NCI-H2196 treated with DMSO at 0.1 percent for 48 hours (cell line): ENCODE measurements at regions not wholly inside any gene's neighbourhood (a gene's known extent, or its start where the extent isn't known, plus 50 kb on each side); places are given as distances from the start of the nearest gene placed in this dataset.

Source experiments
- DNase-seq: peaks from one replicate; lab custom pipeline; 2025; ENCODE audit not compliant: unreplicated experiment; lab: John Stamatoyannopoulos, UW

DNA sequence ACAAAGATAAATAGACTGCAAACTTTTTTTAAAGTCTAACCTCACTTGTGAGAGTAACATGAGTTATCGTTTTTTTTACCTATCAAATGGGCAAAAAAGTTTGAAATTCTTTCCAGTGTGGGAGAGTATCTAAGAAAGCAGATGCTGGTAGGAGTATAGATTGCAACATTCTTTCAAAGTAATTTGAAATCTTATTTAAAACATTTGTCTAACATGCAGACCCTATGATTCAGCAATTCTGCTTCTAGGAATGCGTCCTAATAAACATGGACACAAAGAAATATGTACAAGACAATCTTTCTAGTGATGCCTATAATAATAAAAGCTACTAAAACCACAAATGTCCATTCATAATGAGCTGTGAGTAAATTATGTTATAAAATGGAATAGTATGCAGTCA is 110.4 kb upstream of the TMCC3 start:
- no peak for DNase-seq

DNA sequence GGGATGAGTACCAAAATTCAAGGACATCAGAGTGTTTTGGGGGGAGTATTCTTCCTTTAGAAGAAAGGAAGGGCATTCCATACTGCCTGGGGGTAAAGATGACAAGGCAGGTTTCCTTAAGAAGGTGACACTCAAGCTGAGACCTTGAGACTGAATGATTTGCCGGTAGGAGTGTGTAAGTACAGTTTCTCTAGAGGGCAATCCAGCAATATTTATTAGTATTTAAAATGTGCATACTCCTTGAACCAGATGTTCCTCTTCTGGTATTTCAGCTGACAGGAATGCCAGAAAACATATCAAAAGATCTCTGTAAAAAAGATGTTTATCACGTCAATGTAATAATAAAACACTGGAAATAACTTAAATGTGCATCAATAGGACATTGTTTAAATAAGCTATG is 106.4 kb upstream of the TMCC3 start:
- no peak for DNase-seq

DNA sequence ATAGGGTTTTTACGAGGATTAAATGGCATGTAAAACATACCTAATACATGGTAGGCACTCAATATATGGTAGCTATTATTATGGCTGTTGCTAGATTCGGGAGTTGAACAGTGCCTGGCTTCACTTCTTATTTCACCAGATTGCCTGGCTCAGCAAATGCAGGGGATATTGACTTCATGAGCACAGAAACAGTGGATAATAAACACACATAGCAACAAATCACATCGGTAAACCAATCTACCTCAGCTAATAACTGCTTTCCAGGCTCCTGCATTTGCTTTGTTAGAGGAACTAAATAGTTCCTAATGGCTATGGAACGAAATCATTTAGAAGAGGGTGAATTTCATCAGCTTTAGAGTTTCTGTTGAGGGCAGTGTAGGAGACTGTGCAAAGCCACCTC is 105.2 kb upstream of the TMCC3 start:
- no peak for DNase-seq

DNA sequence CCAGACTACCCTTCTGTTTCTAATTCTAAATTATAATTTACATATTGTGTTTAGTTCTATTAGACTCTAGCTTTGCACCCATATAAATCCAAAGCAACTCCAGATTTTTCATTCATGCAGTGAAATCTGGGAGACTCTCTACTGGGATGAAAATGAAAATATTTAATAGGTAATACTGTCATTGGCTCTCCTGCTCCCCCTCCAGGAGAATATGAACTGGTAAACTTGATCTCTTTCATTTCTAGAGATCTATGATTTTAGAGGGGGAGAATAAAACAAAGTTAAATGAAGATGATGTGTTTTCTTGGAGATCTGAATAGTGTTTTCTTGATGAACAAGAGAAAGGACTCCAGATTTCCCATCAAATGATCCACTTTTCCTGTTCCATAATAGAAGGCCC is 104.3 kb upstream of the TMCC3 start:
- no peak for DNase-seq

DNA sequence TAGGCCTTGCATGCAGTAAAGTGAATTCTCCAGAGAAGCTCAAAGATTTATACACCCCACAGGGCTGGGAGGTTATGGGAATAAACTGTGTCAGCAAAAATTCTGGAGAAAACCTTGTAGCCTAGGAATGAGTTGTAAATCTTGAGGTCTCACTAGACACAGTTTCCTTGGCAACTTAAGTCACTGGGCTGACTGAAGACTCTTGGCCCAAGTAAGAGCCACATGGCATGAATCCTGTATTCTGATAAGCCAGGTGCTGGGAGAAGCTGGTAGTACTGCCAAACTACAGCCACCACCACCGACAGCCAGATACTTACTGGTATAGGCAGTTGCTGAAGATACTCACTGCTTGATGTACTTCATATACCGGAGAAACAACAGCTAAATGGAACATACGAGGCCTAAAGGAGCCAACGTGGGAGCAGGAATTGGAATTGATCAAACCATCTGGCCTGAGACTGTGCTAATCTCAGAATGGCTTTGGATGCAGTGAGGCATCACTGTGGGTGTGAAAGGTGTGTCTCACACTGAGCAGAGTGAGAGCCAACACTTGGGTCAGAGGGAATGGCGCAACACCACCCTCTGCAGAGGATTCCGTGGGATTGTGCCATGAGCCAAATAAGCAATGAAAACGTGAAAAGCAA is 102.8 kb upstream of the TMCC3 start:
- DNase-seq: no peak

DNA sequence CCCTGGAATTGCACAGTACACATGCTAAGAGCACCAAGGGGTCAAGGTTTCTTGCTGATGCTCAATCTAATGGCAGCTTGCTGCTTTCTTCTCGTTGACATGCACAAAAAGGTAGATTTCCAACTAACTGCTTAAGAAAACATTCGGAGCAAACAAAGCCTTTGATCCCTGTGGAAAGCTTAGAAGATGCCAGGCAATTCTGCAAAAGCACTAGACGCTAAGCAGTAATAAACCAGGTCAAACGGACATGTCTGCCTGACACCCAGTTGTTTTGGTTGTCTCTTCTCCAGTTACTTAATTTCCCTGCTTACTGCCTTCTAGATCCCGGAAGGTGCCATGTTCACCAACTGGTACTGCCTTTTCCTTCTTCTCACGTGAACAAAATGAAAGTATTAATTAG is 100.5 kb upstream of the TMCC3 start:
- no peak for DNase-seq

DNA sequence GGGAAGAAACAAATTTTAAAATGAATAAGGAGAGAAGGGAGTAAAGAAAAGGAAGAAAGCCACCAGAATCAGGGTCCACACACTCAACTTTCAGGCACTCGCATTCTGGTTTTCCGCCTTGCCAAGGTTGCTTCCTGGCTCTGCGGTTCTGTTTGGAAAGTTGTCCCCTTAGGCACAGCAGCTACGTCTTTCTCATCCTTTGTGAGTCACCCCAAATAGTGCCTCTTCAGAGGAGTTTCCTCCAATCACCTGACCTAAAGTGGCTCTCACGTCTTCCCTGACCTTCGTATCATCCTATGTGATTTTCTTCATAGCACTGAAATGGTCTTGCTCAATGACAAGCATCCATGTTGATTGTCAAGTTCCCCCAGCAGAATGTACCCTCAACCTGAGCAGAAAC is 99.5 kb upstream of the TMCC3 start:
- DNase-seq: no peak

DNA sequence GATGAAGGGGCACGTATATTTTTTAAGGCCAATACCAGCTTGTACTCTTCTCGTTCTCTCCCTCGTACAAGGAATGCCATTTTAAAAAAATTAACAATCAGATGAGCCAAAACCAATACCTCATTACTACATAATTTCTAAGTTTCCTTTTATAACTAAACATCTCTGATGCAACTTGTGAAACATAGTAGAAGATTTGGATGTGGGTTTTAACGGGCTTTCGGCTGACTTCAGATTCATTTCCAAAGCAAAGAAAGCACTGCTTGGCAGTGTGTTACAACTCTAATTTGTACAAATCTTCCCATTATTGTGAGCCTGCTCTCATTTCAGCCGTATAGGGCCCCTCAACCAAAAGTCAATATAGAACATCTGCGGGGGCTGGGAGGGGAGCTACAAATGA is 99.1 kb upstream of the TMCC3 start:
- no peak for DNase-seq

DNA sequence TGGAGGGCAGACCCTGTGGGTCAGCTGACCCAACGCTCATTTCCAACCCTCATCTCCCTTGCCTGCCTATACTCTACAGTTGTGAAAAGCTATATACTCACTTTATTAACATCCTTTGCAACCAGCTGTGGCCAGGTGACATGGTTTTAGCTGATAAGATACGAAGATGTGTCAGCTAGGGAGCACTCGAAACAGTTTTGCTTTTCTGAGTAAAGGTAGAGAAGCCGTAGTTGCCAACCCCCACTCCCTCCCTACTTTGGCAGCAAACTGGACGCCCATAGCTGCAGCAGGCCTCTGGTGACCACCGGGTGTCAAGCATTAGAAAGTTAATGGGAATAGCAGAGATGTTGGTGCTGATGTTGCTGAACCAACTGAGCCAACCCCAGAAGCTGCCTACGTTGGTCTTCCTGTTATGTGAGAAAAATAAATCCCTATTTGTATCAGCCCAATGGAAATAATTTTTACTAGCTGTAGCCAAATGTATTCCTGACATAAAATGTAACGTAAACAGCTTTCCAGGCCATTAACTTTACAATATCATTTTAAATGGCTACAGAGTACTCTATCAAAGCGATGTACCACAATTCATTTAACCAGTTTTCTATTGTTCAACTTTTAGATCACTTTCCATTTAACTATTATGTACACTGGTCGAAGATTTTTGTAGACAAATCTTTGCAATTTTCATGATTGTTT is 98.5 kb upstream of the TMCC3 start:
- no peak for DNase-seq

DNA sequence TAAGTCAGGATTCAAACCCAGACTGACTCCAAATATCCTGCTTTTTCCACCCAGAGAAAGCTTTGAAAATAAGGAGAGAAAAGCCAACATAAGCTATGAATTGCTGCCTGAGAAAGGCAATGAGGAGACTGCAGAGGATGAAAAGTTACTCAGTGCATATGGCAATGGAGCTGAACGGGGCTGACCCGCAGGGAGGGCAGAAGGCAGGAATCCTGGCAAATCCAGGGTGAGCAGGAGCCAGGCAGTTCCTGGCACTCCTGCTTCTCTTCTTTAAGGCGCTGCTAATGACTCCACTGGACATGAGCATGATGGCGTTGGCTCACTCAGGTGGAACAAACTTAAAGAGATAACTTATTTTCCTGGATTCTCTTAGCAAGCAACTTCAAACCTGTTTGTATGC is 95.2 kb upstream of the TMCC3 start:
- DNase-seq: no peak

DNA sequence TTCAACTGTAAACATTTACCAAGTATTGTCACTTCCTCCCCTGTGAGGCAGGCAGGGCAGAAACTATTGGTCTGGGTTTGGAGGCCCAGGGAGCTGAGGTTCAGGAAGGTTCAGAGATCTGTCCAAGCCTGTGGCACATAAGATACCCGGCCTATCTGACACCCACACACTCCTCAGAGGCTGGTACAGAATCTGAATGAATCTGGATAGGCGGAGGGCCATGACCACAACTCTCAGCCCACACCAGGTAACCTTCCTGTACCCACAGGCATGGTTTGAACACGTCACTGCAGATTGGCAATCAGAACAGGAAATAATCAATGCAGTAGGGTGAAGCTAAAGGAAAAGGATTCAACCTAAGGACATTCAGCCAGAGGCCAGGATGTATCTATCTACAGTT is 92.8 kb upstream of the TMCC3 start:
- DNase-seq: no peak

DNA sequence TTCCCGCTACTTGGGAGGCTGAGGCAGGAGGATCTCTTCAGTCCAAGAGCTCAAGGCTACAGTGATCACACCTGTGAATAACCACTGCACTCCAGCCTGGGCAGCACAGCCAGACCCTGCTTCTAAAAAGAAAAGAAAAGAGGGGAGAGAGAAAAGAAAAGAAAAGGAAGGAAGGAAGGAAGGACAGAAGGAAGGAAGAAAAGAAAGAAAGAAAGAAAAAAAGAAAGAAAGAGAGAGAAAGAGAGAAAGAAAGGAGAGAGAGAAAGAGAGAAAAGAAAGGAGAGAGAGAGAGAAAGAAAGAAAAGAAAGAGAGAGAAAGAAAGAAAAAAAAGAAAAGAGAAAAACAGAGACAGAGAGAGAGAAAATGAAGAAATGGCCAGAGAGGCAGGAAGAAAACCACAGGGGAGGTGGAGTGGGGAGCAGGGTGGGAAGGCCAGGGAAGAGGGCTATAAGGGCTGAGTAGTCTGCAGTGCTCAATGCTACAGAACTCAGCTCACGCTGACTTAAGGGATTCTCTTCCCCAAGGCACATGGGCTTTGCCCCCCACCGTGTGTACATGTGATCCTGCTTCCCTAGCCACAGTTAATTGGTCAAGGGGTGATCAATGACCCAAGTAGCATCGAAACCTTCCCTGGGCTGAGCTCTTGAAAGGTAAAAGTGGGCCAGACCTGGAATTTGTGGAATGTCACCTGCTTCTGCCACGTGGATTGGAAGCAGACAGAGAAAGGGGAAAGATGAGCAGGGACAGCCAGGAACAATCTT is 90.4 kb upstream of the TMCC3 start:
- no peak for DNase-seq

DNA sequence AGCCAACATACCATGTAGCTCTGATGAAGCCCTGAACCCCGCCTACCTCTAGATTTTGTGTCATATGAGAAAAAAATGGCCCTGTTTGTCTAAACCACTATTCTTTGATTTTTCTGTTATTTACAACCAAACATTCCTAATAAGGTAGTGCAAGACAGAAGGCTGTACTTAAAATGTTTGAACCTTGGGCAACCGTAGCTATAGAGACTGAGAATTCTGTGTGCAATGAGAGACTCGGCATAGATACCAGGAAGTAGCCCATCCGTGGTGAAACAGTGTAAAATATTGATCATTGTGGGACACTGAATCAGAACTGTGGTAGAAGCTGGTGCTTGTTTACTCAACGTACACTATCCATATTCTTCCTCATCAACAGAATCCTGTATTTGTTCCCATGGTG is 86.5 kb upstream of the TMCC3 start:
- DNase-seq: no peak

DNA sequence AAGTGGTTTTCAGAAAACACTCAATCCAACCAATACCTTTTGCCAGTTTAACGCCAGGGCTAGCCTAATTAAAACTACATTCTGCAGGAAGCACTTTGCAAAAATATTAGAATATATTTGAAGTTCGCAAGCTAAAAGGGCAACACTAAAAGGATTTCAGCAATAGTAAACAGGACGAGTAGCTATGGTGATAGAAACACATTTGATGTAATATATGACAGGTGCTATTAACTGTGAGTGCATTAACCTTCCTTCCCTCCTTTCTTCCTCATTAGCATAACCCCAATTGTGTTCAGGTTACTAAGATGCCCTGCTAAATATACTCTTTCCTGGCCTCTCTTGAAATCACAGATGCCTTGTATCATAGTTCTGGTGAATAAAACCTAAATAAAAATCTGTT is 85.6 kb upstream of the TMCC3 start:
- no peak for DNase-seq

DNA sequence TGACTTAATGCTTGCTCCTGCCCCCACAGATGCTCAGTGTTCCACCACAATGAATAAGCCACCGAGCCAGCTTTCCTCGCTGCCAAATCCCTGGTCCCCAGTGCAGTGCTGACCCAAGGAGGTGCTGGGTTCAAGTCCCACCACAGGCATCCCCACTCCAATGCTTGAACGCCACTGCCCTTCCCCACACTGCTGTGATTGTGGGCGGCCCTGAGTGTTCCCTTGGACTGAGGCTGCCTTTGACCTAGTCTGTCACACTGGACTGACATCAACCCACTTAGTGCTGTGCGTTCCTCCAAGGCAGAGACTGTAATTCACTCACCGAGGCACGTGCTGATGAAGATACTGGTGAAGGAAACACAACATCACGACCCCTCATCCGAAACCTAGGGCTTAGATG is 83.4 kb upstream of the TMCC3 start:
- DNase-seq: no peak

DNA sequence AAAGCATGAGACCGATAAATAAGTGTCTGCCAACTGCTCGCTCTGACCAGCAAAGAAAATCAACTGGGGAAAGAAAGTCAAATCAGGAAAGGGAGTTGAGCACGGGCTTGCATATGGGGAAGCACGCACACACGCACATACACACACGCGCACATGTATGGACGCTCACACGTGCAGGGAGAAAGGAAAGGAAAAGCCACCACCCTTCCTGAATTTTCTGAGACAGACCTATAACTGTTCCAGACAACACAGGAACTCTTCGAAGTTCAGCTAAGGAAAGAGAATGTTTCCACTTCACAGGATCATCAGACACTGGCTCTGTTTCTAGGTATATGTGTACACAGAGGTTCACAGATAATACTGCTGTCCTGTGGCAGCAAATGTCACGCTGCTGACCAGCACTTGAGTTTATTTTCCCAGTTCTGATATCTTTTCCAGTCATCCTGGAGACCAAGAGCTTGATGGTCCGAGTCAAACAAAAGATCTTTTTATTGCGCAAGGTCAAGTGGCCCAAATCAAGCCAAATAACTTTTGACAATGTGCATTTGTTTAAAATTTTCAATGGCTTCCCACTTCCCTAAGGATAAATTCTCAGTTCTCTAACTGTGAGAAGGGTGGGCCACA is 82.1 kb upstream of the TMCC3 start:
- DNase-seq: no peak

DNA sequence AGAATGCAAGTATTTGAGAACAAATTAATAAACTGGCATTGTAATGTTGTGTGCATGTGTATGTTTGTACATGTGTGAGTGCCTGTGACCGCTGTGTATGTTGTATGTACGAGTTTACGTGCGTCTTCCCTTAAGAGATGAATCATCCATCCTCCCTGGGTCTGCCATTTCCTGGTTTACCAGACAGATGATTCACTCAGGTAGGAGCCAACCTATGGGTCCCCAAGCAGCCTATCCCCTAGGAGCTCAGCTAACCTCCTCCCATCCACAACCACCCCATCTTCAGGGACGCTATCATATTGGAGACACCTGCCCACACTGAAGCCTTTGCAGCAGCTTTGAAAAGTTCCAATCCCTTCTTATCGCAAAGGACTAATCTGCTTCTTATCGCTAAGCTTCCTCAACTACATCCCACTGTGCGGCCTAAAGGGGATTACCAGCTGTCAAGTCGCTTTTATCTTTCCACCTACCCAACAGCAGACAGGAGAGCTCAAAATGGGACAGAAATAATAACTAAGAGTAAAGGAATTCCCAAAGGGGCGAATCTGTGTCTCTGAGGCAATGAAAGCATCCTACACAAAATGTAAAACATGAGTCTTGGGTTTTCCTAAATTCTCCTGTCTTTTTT is 81.5 kb upstream of the TMCC3 start:
- DNase-seq: no peak

DNA sequence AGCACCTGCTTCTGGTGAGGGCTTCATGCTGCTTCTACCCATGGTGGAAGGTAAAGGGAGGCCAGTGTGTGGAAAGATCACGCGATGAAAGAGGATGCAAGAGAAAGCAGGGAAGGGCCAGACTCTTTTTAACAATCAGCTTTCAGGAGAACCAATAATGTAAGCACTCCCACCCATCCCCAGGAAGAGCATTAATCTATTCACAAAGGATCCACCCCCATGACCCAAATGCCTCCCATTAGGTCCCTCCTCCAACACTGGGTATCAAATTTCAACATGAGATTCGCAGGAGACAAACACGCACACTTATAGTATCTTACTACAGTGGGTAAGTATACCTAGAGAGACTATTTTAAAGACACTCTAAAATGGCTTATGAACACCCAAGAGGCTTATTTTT is 80.5 kb upstream of the TMCC3 start:
- no peak for DNase-seq

DNA sequence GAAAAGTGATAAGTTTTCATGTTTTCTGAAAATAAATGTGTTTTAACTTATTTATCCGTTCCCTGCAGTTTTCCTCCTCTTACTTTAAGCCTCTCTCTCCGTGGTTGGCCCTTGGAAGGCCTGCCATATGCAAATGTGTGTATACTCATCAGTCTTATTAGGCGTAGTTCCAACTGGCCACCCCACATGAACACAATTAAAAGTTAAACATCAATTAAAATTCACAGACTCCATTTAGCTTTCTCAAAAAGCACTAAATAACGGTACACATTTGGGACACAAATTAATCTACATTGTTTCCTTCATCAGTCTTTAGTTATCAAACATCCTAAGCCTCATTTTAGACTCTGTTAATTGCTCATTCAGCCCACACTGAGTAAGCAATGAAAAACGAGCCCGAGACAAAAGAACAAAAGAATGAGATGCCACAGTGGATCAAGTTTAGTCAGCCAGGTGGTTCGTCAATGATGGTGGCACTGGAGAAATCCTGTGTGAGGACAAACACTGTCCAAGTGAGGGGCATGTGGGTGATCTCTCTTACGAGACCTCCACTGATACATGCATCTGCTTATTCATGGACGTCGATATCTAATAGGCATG is 76.0 kb upstream of the TMCC3 start:
- DNase-seq: no peak

DNA sequence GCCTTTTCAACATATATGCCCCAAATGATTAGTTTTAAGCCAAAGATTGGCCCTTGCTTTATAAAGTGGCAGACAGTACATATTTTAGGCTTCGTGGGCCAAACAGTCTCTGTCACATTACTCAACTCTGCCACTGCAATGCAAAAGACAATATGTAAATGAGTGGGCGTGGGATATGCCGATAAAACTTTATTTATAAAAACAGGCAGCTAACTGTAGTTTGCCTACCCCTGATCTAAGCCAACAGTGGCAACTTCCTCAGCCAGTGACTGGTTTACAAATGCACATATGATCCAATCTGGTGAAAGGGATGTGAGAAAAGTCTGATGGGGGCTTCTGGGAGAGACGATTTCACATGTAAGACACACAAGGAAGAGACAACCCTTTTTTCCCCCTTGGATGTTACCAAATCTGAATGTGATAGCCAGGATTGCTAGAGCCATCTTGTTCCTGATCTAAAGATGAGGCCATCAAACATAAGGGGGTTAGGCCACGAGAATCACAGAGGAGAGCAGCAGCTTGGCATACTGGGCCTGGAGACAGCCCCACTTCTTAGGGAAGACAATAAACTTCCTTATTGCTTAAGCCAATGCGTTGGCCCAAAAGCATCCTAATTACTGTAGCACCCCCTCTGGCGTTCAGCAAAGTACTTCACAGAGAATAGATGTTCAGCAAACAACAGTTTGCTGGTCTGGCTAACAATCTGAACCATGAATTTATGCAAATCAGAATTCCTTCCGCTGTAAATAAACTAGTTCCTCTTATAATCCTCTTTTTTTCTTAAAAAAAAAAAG is 75.2 kb upstream of the TMCC3 start:
- DNase-seq: no peak
